Liver (tissue), 8 donors: ENCODE measurements at regions not wholly inside any gene's neighbourhood (a gene's known extent, or its start where the extent isn't known, plus 50 kb on each side); places are given as distances from the start of the nearest gene placed in this dataset.

Experiments
- DNase-seq: peaks from one replicate; pipeline ENCODE4 v3.0.0-alpha.2; 2017; ENCODE audit warnings: low spot score
- H3K27ac ChIP-seq, 2 donors: one replicate each; pipeline ENCODE4 v1.7.0; 2013; ENCODE audit warnings: inconsistent platforms in 2 of 2, low read length in 2 of 2, control low read depth in 1 of 2, low read depth in 1 of 2, mild to moderate bottlenecking in 1 of 2
- H3K27me3 ChIP-seq, 4 donors: one replicate each; pipeline versions ENCODE4 v1.6.1 to v1.7.0; 2013; ENCODE audit warnings: low read length in 3 of 4, inconsistent platforms in 1 of 4, mild to moderate bottlenecking in 1 of 4, moderate library complexity in 1 of 4; ENCODE audit not compliant: control insufficient read depth in 4 of 4, insufficient read depth in 4 of 4
- H3K36me3 ChIP-seq, 4 donors: one replicate each; pipeline versions ENCODE4 v1.6.1 to v1.7.0; 2013; ENCODE audit warnings: low read length in 3 of 4, mild to moderate bottlenecking in 3 of 4, low read depth in 1 of 4, moderate library complexity in 1 of 4; ENCODE audit not compliant: control insufficient read depth in 4 of 4, insufficient read depth in 3 of 4
- H3K4me1 ChIP-seq, 4 donors: one replicate each; pipeline versions ENCODE4 v1.6.1 to v1.7.0; 2013; ENCODE audit warnings: low read length in 3 of 4, mild to moderate bottlenecking in 3 of 4, moderate library complexity in 1 of 4; ENCODE audit not compliant: control insufficient read depth in 4 of 4, insufficient read depth in 4 of 4
- H3K4me3 ChIP-seq, 3 donors: one replicate each; pipeline versions ENCODE4 v1.6.1 to v1.7.0; 2013; ENCODE audit warnings: low read length in 3 of 3, control low read depth in 1 of 3, low read depth in 1 of 3, mild to moderate bottlenecking in 1 of 3
- H3K9ac ChIP-seq, 2 donors: one replicate each; pipeline ENCODE4 v1.7.0; 2013; ENCODE audit warnings: low read length in 2 of 2, mild to moderate bottlenecking in 2 of 2, moderate library complexity in 2 of 2, control low read depth in 1 of 2, low read depth in 1 of 2
- H3K9me3 ChIP-seq, 4 donors: one replicate each; pipeline versions ENCODE4 v1.6.1 to v1.7.0; 2013; ENCODE audit warnings: low read length in 3 of 4; ENCODE audit not compliant: control insufficient read depth in 4 of 4
- ATF3 ChIP-seq: IDR thresholded peaks from 2 replicates; pipeline ENCODE4 v1.6.1; 2016; ENCODE audit warnings: antibody characterized with exemption
- CTCF ChIP-seq: fragments of 150-350 bp; IDR thresholded peaks from 2 replicates; pipeline ENCODE4 v1.5.1; 2017; ENCODE audit warnings: improper control_type of control experiment, low read depth, low read length; ENCODE audit not compliant: missing input control
- EGR1 ChIP-seq, 2 donors: IDR thresholded peaks; 2 replicates each; pipeline ENCODE4 v1.6.1; 2016 to 2018; ENCODE audit warnings: antibody characterized with exemption in 2 of 2, low read depth in 2 of 2
- FOXA1 ChIP-seq: IDR thresholded peaks from 2 replicates; pipeline ENCODE4 v1.6.1; 2016; ENCODE audit warnings: antibody characterized with exemption
- FOXA2 ChIP-seq: IDR thresholded peaks from 2 replicates; pipeline ENCODE4 v1.6.1; 2016; ENCODE audit warnings: antibody characterized with exemption
- GABPA ChIP-seq, 2 donors: IDR thresholded peaks in 1 of 2; conservative IDR thresholded peaks in 1 of 2; 2 replicates each; pipeline ENCODE4 v1.6.1; 2016; ENCODE audit warnings: antibody characterized with exemption in 2 of 2, mild to moderate bottlenecking in 1 of 2, moderate library complexity in 1 of 2
- HNF4A ChIP-seq, 2 donors: conservative IDR thresholded peaks; 2 replicates each; pipeline ENCODE4 v1.6.1; 2016; ENCODE audit warnings: antibody characterized with exemption in 2 of 2, mild to moderate bottlenecking in 2 of 2
- HNF4G ChIP-seq: IDR thresholded peaks from 2 replicates; pipeline ENCODE4 v1.6.1; 2016; ENCODE audit warnings: antibody characterized with exemption
- JUND ChIP-seq, 2 donors: IDR thresholded peaks; 2 replicates each; pipeline ENCODE4 v1.6.1; 2016; ENCODE audit warnings: antibody characterized with exemption in 2 of 2
- MAX ChIP-seq: IDR thresholded peaks from 2 replicates; pipeline ENCODE4 v1.6.1; 2016; ENCODE audit warnings: antibody characterized with exemption
- NR2F2 ChIP-seq: IDR thresholded peaks from 2 replicates; pipeline ENCODE4 v1.6.1; 2016; ENCODE audit warnings: antibody characterized with exemption
- RAD21 ChIP-seq, 2 donors: IDR thresholded peaks; 2 replicates each; pipeline ENCODE4 v1.6.1; 2016; ENCODE audit warnings: antibody characterized with exemption in 2 of 2, mild to moderate bottlenecking in 2 of 2
- REST ChIP-seq: IDR thresholded peaks from 2 replicates; pipeline ENCODE4 v1.6.1; 2016; ENCODE audit warnings: antibody characterized with exemption, mild to moderate bottlenecking
- RXRA ChIP-seq, 2 donors: IDR thresholded peaks; 2 replicates each; pipeline ENCODE4 v1.6.1; 2017 to 2018; ENCODE audit warnings: antibody characterized with exemption in 2 of 2, mild to moderate bottlenecking in 1 of 2
- SP1 ChIP-seq: IDR thresholded peaks from 2 replicates; pipeline ENCODE4 v1.6.1; 2018; ENCODE audit warnings: antibody characterized with exemption, mild to moderate bottlenecking
- TAF1 ChIP-seq: conservative IDR thresholded peaks from 2 replicates; pipeline ENCODE4 v1.6.1; 2016; ENCODE audit warnings: antibody characterized with exemption, mild to moderate bottlenecking
- YY1 ChIP-seq: IDR thresholded peaks from 2 replicates; pipeline ENCODE4 v1.6.1; 2016; ENCODE audit warnings: antibody characterized with exemption, mild to moderate bottlenecking
- ZBTB33 ChIP-seq: IDR thresholded peaks from 2 replicates; pipeline ENCODE4 v1.6.1; 2016; ENCODE audit warnings: antibody characterized with exemption
- WGBS: extraction: QIAGEN DNeasy Blood & Tissue Kit; methylation state at CpG from one replicate; pipeline ENCODE4 v1.1.7; 2013; 5-methylcytosine and 5-hydroxymethylcytosine counted together
- donor health status: healthy.
- donor health status: healthy.
- donor health status: healthy.
- donor health status: healthy.
- donor health status: healthy.

- Histone ChIP-seq H3K36me3 (no peaks in the 10 kb centered on the region), H3K9me3 (no peaks in the 10 kb centered on the region), H3K4me3 (no peak overlapping the region), H3K9ac (no peak overlapping the region), H3K27ac (no peak overlapping the region), H3K4me1 (no peaks in the 10 kb centered on the region), H3K27me3 (peaks cover 0 to 2% (median 0%) of the 10 kb centered on the region in 4 donors)
- WGBS = 51% methylated on average over 3 of the region's 3 CpGs
- TF ChIP-seq FOXA2 (no peak), HNF4G (no peak), RXRA (IDR thresholded peaks at IDR 0.05) (no peak), REST (no peak), TAF1 (no peak), YY1 (no peak), ATF3 (no peak), JUND (IDR thresholded peaks at IDR 0.05) (no peak), EGR1 (IDR thresholded peaks at IDR 0.05; ENCODE audit: low read depth in 2 of 2) (no peak), CTCF (no peak), SP1 (no peak), FOXA1 (no peak), GABPA (IDR thresholded peaks at IDR 0.05 in 1 of 2, conservative IDR thresholded peaks at IDR 0.05 in 1 of 2) (no peak), HNF4A (conservative IDR thresholded peaks at IDR 0.05) (no peak), NR2F2 (no peak), ZBTB33 (no peak), MAX (no peak), RAD21 (IDR thresholded peaks at IDR 0.05) (no peak)
- no peak for DNase-seq
These were observed 218.4 kb downstream of the LMBRD1 start for GRCh38 chr6:69578361-69578890.
